Body of pancreas (tissue), 4 donors: ENCODE measurements at regions not wholly inside any gene's neighbourhood (a gene's known extent, or its start where the extent isn't known, plus 50 kb on each side); places are given as distances from the start of the nearest gene placed in this dataset.
"Not testable (repeated sequence)": the region's sequence is repeated elsewhere in the genome, so short reads cannot be mapped to it uniquely, and the experiment has no call there.

ENCODE experiments used
- ATAC-seq: fragments of 150-250 bp; one replicate; pipeline ENCODE4 v1.9.1; 2016
- DNase-seq, 4 donors: peaks; one replicate each; pipeline ENCODE4 v3.0.0-alpha.2; 2019
- H3K27ac ChIP-seq, 4 donors: fragments of 200-600 bp; sonication (generic); 1 replicate in 3 of 4; 2 replicates in 1 of 4; pipeline versions ENCODE4 v1.5.1 to v1.6.1; 2016 to 2019; ENCODE audit warnings: mild to moderate bottlenecking in 1 of 4, mixed read lengths in 1 of 4, moderate library complexity in 1 of 4
- H3K27me3 ChIP-seq, 2 donors: fragments of 200-600 bp; sonication (generic); one replicate each; pipeline ENCODE4 v1.6.0; 2016; ENCODE audit warnings: mild to moderate bottlenecking in 1 of 2
- H3K36me3 ChIP-seq, 2 donors: fragments of 200-600 bp; sonication (generic); replicated peaks in 1 of 2; 2 replicates each; pipeline ENCODE4 v1.5.1; 2016; ENCODE audit warnings: low read depth in 2 of 2; ENCODE audit not compliant: insufficient read depth in 1 of 2
- H3K4me1 ChIP-seq: fragments of 200-600 bp; sonication (generic); one replicate; pipeline ENCODE4 v1.6.0; 2016
- H3K4me3 ChIP-seq, 2 donors: fragments of 200-600 bp; sonication (generic); 1 replicate in 1 of 2; 2 replicates in 1 of 2; pipeline ENCODE4 v1.5.1; 2016 to 2019
- H3K9me3 ChIP-seq, 3 donors: fragments of 200-600 bp; sonication (generic); 1 replicate in 2 of 3; 2 replicates in 1 of 3; pipeline ENCODE4 v1.5.1; 2016
- POLR2A ChIP-seq, 3 donors: fragments of 450-650 bp; IDR thresholded peaks; one replicate each; pipeline ENCODE4 v1.6.1; 2016; ENCODE audit warnings: antibody characterized with exemption in 3 of 3, mild to moderate bottlenecking in 2 of 3
- WGBS, 2 donors: methylation state at CpG; one replicate each; pipeline ENCODE4 v1.1.5; 2017; 5-methylcytosine and 5-hydroxymethylcytosine counted together
- intact Hi-C: fragments of 100-400 bp; cut with DNase I; formaldehyde crosslinking; loops from one replicate; pipeline ENCODE4 v1.15.1; 2023
- TF ChIP-seq, protein P1 (sequence below), 7 experiments: fragments of 450-650 bp in 4 of 7; fragments of 200-600 bp in 3 of 7; sonication (generic) in 3 of 7; IDR thresholded peaks; one replicate each; pipeline ENCODE4 v1.5.1; 2016 to 2019; ENCODE audit warnings: antibody characterized with exemption in 7 of 7

GRCh38 chr3:118128886-118129285, 905.8 kb downstream of the IGSF11 start:
- no peak for DNase-seq
- Histone ChIP-seq H3K27ac (no peak overlapping the region), H3K27me3 (no peaks in the 10 kb centered on the region), H3K36me3 (no peaks in the 10 kb centered on the region), H3K4me1 (no peaks in the 10 kb centered on the region), H3K9me3 (no peaks in the 10 kb centered on the region), H3K4me3 (no peak overlapping the region)
- TF ChIP-seq POLR2A (IDR thresholded peaks at IDR 0.05), result no peak
- ATAC-seq, result no peak
- intact Hi-C loops, result no loop called here
- WGBS, 2 donors, result 12 to 22% methylated on average over 1 of the region's 1 CpG

DNA sequence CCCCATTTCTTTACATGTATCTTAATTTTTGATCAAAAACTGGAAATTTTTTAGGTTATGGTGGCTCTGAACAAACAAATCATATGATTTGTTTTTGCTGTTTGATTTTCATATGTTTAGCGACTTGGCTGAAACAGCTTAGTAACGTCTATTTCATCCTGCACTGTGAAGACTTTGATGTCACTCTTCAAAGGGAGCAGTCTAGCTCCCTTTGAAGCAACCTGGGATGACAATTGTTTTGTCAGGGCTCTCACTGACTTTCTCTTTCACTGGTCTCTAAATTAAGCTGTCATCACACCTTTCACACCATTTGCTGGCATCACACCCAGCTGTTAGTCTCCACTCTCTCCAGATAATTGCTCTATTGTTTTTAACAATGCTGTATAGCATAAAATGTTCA, 896.9 kb downstream of the IGSF11 start:
- 46 to 59% methylated on average over 2 of the region's 2 CpGs for WGBS, 2 donors
- TF ChIP-seq, protein P1, sequence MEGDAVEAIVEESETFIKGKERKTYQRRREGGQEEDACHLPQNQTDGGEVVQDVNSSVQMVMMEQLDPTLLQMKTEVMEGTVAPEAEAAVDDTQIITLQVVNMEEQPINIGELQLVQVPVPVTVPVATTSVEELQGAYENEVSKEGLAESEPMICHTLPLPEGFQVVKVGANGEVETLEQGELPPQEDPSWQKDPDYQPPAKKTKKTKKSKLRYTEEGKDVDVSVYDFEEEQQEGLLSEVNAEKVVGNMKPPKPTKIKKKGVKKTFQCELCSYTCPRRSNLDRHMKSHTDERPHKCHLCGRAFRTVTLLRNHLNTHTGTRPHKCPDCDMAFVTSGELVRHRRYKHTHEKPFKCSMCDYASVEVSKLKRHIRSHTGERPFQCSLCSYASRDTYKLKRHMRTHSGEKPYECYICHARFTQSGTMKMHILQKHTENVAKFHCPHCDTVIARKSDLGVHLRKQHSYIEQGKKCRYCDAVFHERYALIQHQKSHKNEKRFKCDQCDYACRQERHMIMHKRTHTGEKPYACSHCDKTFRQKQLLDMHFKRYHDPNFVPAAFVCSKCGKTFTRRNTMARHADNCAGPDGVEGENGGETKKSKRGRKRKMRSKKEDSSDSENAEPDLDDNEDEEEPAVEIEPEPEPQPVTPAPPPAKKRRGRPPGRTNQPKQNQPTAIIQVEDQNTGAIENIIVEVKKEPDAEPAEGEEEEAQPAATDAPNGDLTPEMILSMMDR (IDR thresholded peaks at IDR 0.05), result no peak
- TF ChIP-seq POLR2A (IDR thresholded peaks at IDR 0.05), result no peak
- Histone ChIP-seq H3K27ac (no peak overlapping the region), H3K4me3 (no peak overlapping the region), H3K27me3 (no peaks in the 10 kb centered on the region), H3K9me3 (no peaks in the 10 kb centered on the region), H3K36me3 (no peaks in the 10 kb centered on the region), H3K4me1 (no peaks in the 10 kb centered on the region)
- ATAC-seq (no peak), DNase-seq (no peak)
- intact Hi-C loops, result no loop called here

- TF ChIP-seq POLR2A (IDR thresholded peaks at IDR 0.05), result no peak
- TF ChIP-seq, protein P1 (IDR thresholded peaks at IDR 0.05), result no peak
- Histone ChIP-seq H3K9me3 (no peaks in the 10 kb centered on the region), H3K4me3 (no peak overlapping the region), H3K4me1 (no peaks in the 10 kb centered on the region), H3K27ac (no peak overlapping the region), H3K27me3 (no peaks in the 10 kb centered on the region), H3K36me3 (no peaks in the 10 kb centered on the region)
- intact Hi-C loops, result no loop called here
- DNase-seq (no peak), ATAC-seq (no peak)
- WGBS, 2 donors, result 65 to 83% methylated on average over 3 to 4 of the region's 4 CpGs
Measured at GRCh38 chr3:118144919-118145318, 889.7 kb downstream of the IGSF11 start.

- DNase-seq (no peak), ATAC-seq (no peak)
- 61 to 64% methylated on average over 6 of the region's 6 CpGs for WGBS, 2 donors
- Histone ChIP-seq H3K9me3 (no peaks in the 10 kb centered on the region), H3K27me3 (no peaks in the 10 kb centered on the region), H3K4me1 (no peaks in the 10 kb centered on the region), H3K4me3 (no peak overlapping the region), H3K36me3 (no peaks in the 10 kb centered on the region), H3K27ac (no peak overlapping the region)
- intact Hi-C loops, result no loop called here
- TF ChIP-seq, protein P1 (IDR thresholded peaks at IDR 0.05), result no peak
- no peak for TF ChIP-seq POLR2A (IDR thresholded peaks at IDR 0.05)
Measured at GRCh38 chr3:118146658-118147375, 887.8 kb downstream of the IGSF11 start.

DNA sequence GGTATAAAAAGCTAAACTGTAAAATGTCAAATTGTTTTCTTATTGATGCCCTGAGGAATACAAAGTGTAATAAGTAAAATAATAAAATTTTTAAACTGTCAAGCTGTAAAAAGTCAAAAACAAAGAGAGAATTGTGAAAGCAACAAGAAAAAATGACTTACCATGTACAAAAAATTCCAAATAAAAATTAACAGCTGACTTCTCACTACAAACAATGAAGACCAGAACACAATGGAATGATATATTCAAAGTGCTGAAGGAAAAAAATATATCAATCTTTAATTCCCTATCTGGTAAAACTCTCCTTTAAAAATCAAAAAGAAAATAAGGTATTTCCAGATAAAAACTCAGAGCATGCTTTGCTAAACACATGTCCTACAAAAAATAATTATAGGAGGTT, 883.5 kb downstream of the IGSF11 start:
- Histone ChIP-seq H3K4me3 (no peak overlapping the region), H3K27ac (no peak overlapping the region), H3K4me1 (no peaks in the 10 kb centered on the region), H3K9me3 (no peaks in the 10 kb centered on the region), H3K27me3 (no peaks in the 10 kb centered on the region), H3K36me3 (no peaks in the 10 kb centered on the region)
- DNase-seq, result no peak
- no peak for ATAC-seq
- TF ChIP-seq, protein P1 (IDR thresholded peaks at IDR 0.05), result no peak
- no peak for TF ChIP-seq POLR2A (IDR thresholded peaks at IDR 0.05)
- intact Hi-C loops, result no loop called here

- ATAC-seq, H3K27ac ChIP-seq, DNase-seq, H3K9me3 ChIP-seq, H3K36me3 ChIP-seq, intact Hi-C loops, H3K4me3 ChIP-seq, H3K27me3 ChIP-seq, H3K4me1 ChIP-seq: not testable (repeated sequence)
- 71 to 75% methylated on average over 11 to 12 of the region's 12 CpGs for WGBS, 2 donors
Measured at GRCh38 chr3:118162627-118163588, 871.7 kb downstream of the IGSF11 start.
